Caco-2 (cell line): ENCODE measurements at regions not wholly inside any gene's neighbourhood (a gene's known extent, or its start where the extent isn't known, plus 50 kb on each side); places are given as distances from the start of the nearest gene placed in this dataset.

Experiments
- BruUV-seq: library from RNA; stranded (reverse); fragments of 400-500 nt; replicated peaks from 2 replicates; lab custom pipeline; 2021; lab: Mats Ljungman, UMichigan
- CTCF ChIA-PET: fragments of 300-600 bp; sonication (Branson Sonifier 250); formaldehyde crosslinking; loops from one replicate; lab custom pipeline; 2022; ENCODE audit warnings: antibody characterized with exemption; lab: Charles Lee
- POLR2A ChIA-PET: fragments of 300-600 bp; sonication (Branson Sonifier 250); formaldehyde crosslinking; loops from one replicate; lab custom pipeline; 2022; ENCODE audit warnings: antibody characterized with exemption; lab: Charles Lee
- DNase-seq, 2 experiments: peaks; one replicate each; pipeline versions ENCODE4 v3.0.0 to v3.0.0-alpha.2; 2020 to 2022
- H3K27me3 ChIP-seq: replicated peaks from 2 replicates; pipeline ENCODE4 v1.6.0; 2011; ENCODE audit warnings: low read length; ENCODE audit not compliant: control insufficient read depth, insufficient read depth
- H3K36me3 ChIP-seq: 2 replicates; pipeline ENCODE4 v1.5.1; 2011; ENCODE audit warnings: low read length; ENCODE audit not compliant: control insufficient read depth, insufficient read depth
- H3K4me1 ChIP-seq: fragments of 250-450 bp; sonication (Bioruptor Pico); 2 replicates; pipeline ENCODE4 v1.5.1; 2020; ENCODE audit warnings: mild to moderate bottlenecking
- H3K4me3 ChIP-seq: 2 replicates; pipeline ENCODE4 v1.5.1; 2011; ENCODE audit warnings: low read depth, mild to moderate bottlenecking, control low read depth, low read length
- H3K9me3 ChIP-seq: fragments of 250-450 bp; sonication (Bioruptor Pico); 2 replicates; pipeline ENCODE4 v1.5.1; 2020; ENCODE audit warnings: mild to moderate bottlenecking, moderate library complexity
- H3K27ac Mint-ChIP-seq: one replicate; pipeline ENCODE4 v1.8.0; 2022; ENCODE audit warnings: mixed read lengths; ENCODE audit not compliant: unreplicated experiment
- H3K27me3 Mint-ChIP-seq: one replicate; pipeline ENCODE4 v1.8.0; 2022; ENCODE audit warnings: mixed read lengths; ENCODE audit not compliant: insufficient read depth, unreplicated experiment
- H3K36me3 Mint-ChIP-seq: one replicate; pipeline ENCODE4 v1.8.0; 2022; ENCODE audit warnings: mild to moderate bottlenecking, mixed read lengths; ENCODE audit not compliant: insufficient read depth, unreplicated experiment
- H3K4me1 Mint-ChIP-seq: one replicate; pipeline ENCODE4 v1.8.0; 2022; ENCODE audit warnings: low read depth, mixed read lengths; ENCODE audit not compliant: unreplicated experiment
- H3K4me3 Mint-ChIP-seq: one replicate; pipeline ENCODE4 v1.8.0; 2022; ENCODE audit warnings: mild to moderate bottlenecking, moderate library complexity, mixed read lengths; ENCODE audit not compliant: unreplicated experiment
- H3K9me3 Mint-ChIP-seq: one replicate; pipeline ENCODE4 v1.8.0; 2022; ENCODE audit warnings: mixed read lengths; ENCODE audit not compliant: unreplicated experiment
- intact Hi-C: fragments of 100-400 bp; cut with micrococcal nuclease; formaldehyde crosslinking; loops from one replicate; pipeline ENCODE4 v1.10.0; 2022; ENCODE audit not compliant: unreplicated experiment
- TF ChIP-seq, protein P1 (sequence below), 2 experiments: fragments of 200-600 bp in 1 of 2; IDR thresholded peaks; 1 replicate in 1 of 2; 2 replicates in 1 of 2; pipeline versions ENCODE4 v1.5.1 to v1.8.0; 2011 to 2022; ENCODE audit warnings: antibody characterized with exemption in 1 of 2, control low read depth in 1 of 2, inconsistent platforms in 1 of 2, low read depth in 1 of 2, low read length in 1 of 2, mild to moderate bottlenecking in 1 of 2, moderate library complexity in 1 of 2; ENCODE audit not compliant: insufficient read depth in 1 of 2, severe bottlenecking in 1 of 2, unreplicated experiment in 1 of 2

DNA sequence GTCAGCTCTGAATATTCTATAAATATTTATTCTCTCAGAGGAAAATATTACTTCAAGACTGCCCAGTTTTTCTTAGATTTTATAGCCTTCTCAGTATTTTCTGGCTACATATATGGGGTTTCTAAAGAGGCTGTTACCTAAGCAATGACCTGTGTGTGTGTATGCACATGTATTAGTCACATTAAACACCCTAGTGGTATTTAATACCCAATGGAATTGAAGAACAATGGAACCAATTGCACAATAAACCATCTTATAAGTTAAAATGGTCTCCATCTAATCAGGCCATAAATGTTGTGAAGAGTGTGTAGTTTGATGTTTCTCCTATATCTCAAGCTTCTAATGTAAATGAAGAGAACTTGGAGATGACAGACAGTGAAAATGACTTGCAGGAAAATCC is 450.0 kb downstream of the SPATA31D1 start:
- H3K4me3 Mint-ChIP-seq, result no peak overlapping the region
- Histone ChIP-seq H3K4me3 (no peak overlapping the region), H3K27me3 (no peaks in the 10 kb centered on the region), H3K9me3 (no peaks in the 10 kb centered on the region), H3K4me1 (no peaks in the 10 kb centered on the region), H3K36me3 (no peaks in the 10 kb centered on the region)
- no peak for DNase-seq
- intact Hi-C loops, result no loop called here
- no peaks in the 10 kb centered on the region for H3K9me3 Mint-ChIP-seq
- H3K27ac Mint-ChIP-seq, result no peak overlapping the region
- no peaks in the 10 kb centered on the region for H3K4me1 Mint-ChIP-seq
- CTCF ChIA-PET, result no interaction called here
- no TSS peak for BruUV-seq
- TF ChIP-seq, protein P1, sequence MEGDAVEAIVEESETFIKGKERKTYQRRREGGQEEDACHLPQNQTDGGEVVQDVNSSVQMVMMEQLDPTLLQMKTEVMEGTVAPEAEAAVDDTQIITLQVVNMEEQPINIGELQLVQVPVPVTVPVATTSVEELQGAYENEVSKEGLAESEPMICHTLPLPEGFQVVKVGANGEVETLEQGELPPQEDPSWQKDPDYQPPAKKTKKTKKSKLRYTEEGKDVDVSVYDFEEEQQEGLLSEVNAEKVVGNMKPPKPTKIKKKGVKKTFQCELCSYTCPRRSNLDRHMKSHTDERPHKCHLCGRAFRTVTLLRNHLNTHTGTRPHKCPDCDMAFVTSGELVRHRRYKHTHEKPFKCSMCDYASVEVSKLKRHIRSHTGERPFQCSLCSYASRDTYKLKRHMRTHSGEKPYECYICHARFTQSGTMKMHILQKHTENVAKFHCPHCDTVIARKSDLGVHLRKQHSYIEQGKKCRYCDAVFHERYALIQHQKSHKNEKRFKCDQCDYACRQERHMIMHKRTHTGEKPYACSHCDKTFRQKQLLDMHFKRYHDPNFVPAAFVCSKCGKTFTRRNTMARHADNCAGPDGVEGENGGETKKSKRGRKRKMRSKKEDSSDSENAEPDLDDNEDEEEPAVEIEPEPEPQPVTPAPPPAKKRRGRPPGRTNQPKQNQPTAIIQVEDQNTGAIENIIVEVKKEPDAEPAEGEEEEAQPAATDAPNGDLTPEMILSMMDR (IDR thresholded peaks at IDR 0.05; ENCODE audit: insufficient read depth in 1 of 2, low read depth in 1 of 2, low read length in 1 of 2, severe bottlenecking in 1 of 2, unreplicated experiment in 1 of 2), result no peak
- POLR2A ChIA-PET, result no interaction called here
- no peaks in the 10 kb centered on the region for H3K27me3 Mint-ChIP-seq
- no peaks in the 10 kb centered on the region for H3K36me3 Mint-ChIP-seq

DNA sequence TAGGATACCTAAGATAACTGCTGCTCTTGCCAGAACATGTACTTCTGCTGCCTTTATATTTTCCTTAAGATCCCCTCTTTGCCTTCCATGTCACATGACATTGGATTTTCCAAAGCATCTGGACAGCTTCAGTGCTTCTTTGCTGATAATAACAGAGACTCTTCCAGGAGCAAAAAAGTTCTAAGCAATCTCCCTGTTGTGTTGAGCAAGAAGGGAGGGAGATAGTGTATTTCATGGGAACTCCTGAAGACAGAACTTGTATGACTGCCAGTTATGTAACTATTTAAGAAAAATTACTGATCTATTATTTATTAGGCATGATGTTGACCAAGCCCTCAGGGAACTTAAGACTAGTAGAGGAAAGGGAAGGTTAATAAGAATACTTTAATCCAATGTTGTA is 454.7 kb downstream of the SPATA31D1 start:
- POLR2A ChIA-PET, result no interaction called here
- no peak overlapping the region for H3K4me3 Mint-ChIP-seq
- Histone ChIP-seq H3K4me1 (no peaks in the 10 kb centered on the region), H3K36me3 (no peaks in the 10 kb centered on the region), H3K4me3 (no peak overlapping the region), H3K27me3 (no peaks in the 10 kb centered on the region), H3K9me3 (no peaks in the 10 kb centered on the region)
- no peak overlapping the region for H3K27ac Mint-ChIP-seq
- intact Hi-C loops, result no loop called here
- H3K36me3 Mint-ChIP-seq, result no peaks in the 10 kb centered on the region
- no peak for DNase-seq
- H3K4me1 Mint-ChIP-seq, result no peaks in the 10 kb centered on the region
- CTCF ChIA-PET, result no interaction called here
- TF ChIP-seq, protein P1 (IDR thresholded peaks at IDR 0.05; ENCODE audit: insufficient read depth in 1 of 2, low read depth in 1 of 2, low read length in 1 of 2, severe bottlenecking in 1 of 2, unreplicated experiment in 1 of 2), result no peak
- H3K9me3 Mint-ChIP-seq, result peaks cover 13% of the 10 kb centered on the region
- BruUV-seq, result no TSS peak
- H3K27me3 Mint-ChIP-seq, result no peaks in the 10 kb centered on the region

DNA sequence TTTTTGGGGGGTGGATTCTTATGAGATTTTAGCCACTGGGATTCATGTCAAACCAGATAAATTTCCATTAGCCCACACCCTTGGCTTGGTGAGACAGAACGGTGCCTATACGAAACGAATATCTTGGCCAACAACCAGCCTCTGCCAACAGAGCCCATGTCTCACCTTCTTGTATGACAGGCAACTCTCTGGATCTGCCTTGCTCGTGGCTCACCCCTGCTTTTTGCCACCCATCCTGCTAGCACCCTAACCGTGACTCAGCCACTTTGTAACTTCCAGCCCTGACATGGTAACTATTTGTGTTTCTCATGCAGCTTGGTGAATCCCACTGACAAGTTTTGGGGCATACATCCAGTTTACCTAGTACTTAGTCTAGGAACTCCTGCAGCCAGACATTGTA is 457.0 kb downstream of the SPATA31D1 start:
- Histone ChIP-seq H3K4me1 (no peaks in the 10 kb centered on the region), H3K36me3 (no peaks in the 10 kb centered on the region), H3K9me3 (no peaks in the 10 kb centered on the region), H3K4me3 (no peak overlapping the region), H3K27me3 (no peaks in the 10 kb centered on the region)
- ChIA-PET CTCF (no interaction called here), POLR2A (no interaction called here)
- no peak overlapping the region for H3K27ac Mint-ChIP-seq
- TF ChIP-seq, protein P1 (IDR thresholded peaks at IDR 0.05; ENCODE audit: insufficient read depth in 1 of 2, low read depth in 1 of 2, low read length in 1 of 2, severe bottlenecking in 1 of 2, unreplicated experiment in 1 of 2), result no peak
- no peaks in the 10 kb centered on the region for H3K4me1 Mint-ChIP-seq
- no peak for DNase-seq
- no peak overlapping the region for H3K4me3 Mint-ChIP-seq
- H3K27me3 Mint-ChIP-seq, result no peaks in the 10 kb centered on the region
- intact Hi-C loops, result no loop called here
- BruUV-seq, result no TSS peak
- H3K36me3 Mint-ChIP-seq, result no peaks in the 10 kb centered on the region
- peaks cover 13% of the 10 kb centered on the region for H3K9me3 Mint-ChIP-seq
